PFSK-1 (cell line): ENCODE measurements at regions not wholly inside any gene's neighbourhood (a gene's known extent, or its start where the extent isn't known, plus 50 kb on each side); places are given as distances from the start of the nearest gene placed in this dataset.

ENCODE experiments used
- FOXP2 ChIP-seq: optimal IDR thresholded peaks from 2 replicates; pipeline ENCODE3; 2011; ENCODE audit warnings: borderline replicate concordance, control low read depth, inconsistent platforms; ENCODE audit not compliant: insufficient read depth; ENCODE audit errors: extremely low read length, extremely low read depth
- POLR2AphosphoS5 ChIP-seq: IDR thresholded peaks from 2 replicates; pipeline ENCODE4 v1.6.1; 2012; ENCODE audit warnings: low read depth, mild to moderate bottlenecking, control low read depth, low read length, moderate library complexity
- SIN3A ChIP-seq: IDR thresholded peaks from 2 replicates; pipeline ENCODE4 v1.6.1; 2012; ENCODE audit warnings: mild to moderate bottlenecking, low read length, moderate library complexity, borderline replicate concordance; ENCODE audit not compliant: insufficient read depth
- TAF1 ChIP-seq: IDR thresholded peaks from 2 replicates; pipeline ENCODE4 v1.6.1; 2012; ENCODE audit warnings: low read length, control low read depth, borderline replicate concordance; ENCODE audit not compliant: insufficient read depth
- TF ChIP-seq, protein P1 (sequence below), 2 experiments: IDR thresholded peaks; 2 replicates each; pipeline versions ENCODE4 v1.6.1 to v1.8.0; 2011 to 2012; ENCODE audit warnings: low read depth in 2 of 2, low read length in 2 of 2, control low read depth in 1 of 2, inconsistent platforms in 1 of 2, mild to moderate bottlenecking in 1 of 2, moderate library complexity in 1 of 2; ENCODE audit not compliant: insufficient read depth in 1 of 2

DNA sequence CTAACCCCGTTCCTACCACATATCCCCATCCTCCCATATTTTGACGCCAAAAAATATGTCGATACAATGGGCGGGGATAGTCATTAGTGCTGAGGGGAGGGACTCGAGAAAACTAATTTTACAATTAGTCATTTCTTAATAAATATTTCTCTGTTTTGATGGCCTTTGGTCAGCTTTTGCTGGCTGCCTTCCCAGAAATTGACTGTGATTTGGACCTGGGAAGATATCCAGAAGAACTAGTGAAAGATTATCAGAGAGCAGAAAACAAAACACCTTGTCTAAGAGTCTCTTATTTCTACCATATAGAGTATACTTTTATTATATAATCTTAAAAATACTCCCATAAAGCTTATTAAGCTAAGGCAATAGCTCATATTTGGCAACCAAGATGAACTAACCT is 247.6 kb downstream of the MRPL39 start:
- TF ChIP-seq TAF1 (no peak), FOXP2 (no peak), POLR2AphosphoS5 (no peak), SIN3A (no peak)
- TF ChIP-seq, protein P1, sequence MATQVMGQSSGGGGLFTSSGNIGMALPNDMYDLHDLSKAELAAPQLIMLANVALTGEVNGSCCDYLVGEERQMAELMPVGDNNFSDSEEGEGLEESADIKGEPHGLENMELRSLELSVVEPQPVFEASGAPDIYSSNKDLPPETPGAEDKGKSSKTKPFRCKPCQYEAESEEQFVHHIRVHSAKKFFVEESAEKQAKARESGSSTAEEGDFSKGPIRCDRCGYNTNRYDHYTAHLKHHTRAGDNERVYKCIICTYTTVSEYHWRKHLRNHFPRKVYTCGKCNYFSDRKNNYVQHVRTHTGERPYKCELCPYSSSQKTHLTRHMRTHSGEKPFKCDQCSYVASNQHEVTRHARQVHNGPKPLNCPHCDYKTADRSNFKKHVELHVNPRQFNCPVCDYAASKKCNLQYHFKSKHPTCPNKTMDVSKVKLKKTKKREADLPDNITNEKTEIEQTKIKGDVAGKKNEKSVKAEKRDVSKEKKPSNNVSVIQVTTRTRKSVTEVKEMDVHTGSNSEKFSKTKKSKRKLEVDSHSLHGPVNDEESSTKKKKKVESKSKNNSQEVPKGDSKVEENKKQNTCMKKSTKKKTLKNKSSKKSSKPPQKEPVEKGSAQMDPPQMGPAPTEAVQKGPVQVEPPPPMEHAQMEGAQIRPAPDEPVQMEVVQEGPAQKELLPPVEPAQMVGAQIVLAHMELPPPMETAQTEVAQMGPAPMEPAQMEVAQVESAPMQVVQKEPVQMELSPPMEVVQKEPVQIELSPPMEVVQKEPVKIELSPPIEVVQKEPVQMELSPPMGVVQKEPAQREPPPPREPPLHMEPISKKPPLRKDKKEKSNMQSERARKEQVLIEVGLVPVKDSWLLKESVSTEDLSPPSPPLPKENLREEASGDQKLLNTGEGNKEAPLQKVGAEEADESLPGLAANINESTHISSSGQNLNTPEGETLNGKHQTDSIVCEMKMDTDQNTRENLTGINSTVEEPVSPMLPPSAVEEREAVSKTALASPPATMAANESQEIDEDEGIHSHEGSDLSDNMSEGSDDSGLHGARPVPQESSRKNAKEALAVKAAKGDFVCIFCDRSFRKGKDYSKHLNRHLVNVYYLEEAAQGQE (IDR thresholded peaks at IDR 0.05; ENCODE audit: insufficient read depth in 1 of 2, low read depth in 2 of 2, low read length in 2 of 2), result no peak

DNA sequence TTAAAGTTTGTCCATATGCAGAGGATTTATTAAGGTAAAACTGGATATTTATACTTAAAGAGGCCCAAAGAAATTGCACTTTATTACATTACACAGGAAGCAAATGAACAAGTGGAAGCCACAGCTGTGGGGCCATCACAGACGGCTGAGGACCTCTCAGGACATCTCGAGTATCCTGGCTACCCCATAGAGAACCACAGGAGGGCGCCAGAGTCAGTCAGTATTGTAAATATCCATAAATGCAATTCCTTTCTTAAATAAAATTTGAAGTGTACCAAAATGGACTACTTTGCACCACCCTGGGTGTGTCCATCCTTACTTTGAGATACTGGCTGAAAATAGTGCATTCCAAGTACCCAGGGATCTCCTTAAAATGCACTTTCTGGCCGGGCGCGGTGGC is 257.2 kb downstream of the MRPL39 start:
- TF ChIP-seq POLR2AphosphoS5 (no peak), SIN3A (no peak), TAF1 (no peak), FOXP2 (no peak)
- TF ChIP-seq, protein P1 (IDR thresholded peaks at IDR 0.05; ENCODE audit: insufficient read depth in 1 of 2, low read depth in 2 of 2, low read length in 2 of 2), result no peak

DNA sequence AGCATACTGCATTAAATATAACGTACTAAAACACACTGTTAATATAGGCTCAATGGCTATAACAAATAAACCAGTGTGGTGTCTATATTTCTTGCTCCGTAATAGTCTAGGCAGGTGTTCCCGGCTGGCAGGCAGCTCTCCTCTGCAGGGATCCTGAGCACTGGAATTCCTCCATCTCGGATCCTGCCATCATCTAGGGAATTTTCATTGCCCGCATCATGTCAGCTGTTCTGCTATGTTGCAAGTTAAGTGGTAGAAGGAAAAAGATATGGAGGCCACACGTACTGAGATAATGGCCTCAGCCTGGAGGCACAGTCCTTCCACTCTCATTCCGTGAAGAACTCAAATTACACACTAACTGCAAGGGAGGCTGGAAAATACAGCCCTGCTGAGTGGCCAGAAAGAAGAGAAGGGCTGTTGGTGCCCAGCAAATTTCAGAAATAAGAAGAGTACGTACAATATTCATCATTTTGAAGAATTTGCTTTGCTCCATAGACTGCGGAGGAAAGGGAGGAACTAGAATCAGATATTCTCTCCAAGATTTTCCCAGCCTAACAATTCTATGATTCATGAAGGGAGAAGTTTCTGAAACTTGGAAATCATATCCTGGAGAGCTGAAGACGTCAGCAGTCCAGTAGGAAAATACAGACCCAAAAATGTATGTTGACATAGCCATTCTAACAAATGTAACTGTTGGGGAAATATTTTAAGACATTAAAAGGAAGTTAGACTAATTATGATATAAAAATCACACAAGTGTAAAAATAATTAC is 263.3 kb downstream of the MRPL39 start:
- TF ChIP-seq POLR2AphosphoS5 (no peak), SIN3A (no peak), FOXP2 (no peak), TAF1 (no peak)
- TF ChIP-seq, protein P1 (IDR thresholded peaks at IDR 0.05; ENCODE audit: insufficient read depth in 1 of 2, low read depth in 2 of 2, low read length in 2 of 2), result no peak

DNA sequence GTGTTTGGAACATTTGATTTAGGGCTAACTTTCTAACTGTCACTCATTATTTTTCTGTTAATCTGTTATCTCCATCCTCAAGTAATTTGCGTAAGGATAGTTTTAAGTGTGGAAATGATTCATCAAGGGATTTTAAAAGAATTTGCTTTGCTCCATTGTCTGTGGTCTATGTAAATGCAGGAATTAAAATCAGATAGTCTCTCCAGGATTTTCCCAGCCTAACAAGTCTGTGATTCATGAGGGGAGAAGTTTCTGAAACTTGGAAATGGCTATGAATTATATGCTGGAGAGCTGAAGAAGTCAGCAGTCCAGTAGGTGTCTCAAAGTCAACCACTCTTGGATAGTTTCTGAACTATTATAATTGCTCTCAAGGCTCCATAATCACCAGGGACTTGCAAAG is 264.5 kb downstream of the MRPL39 start:
- no peak for TF ChIP-seq POLR2AphosphoS5
- no peak for TF ChIP-seq SIN3A
- TF ChIP-seq FOXP2, result no peak
- TF ChIP-seq, protein P1 (IDR thresholded peaks at IDR 0.05; ENCODE audit: insufficient read depth in 1 of 2, low read depth in 2 of 2, low read length in 2 of 2), result no peak
- TF ChIP-seq TAF1, result no peak

DNA sequence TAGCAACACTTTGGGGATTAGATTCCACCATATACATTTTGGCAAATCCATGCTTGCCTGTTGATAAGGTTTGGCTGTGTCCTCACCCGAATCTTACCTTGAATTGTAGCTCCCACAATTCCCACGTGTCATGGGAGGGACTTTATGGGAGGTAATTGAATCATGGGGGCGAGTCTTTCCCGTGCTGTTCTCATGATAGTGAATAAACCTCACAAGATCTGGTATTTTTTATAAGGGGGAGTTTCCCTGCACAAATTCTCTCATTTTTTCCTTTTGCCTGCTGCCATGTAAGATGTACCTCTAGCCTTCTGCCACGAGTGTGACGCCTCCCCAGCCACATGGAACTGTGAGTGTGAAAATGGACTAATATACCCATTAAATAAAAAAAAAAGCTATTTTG is 265.3 kb downstream of the MRPL39 start:
- TF ChIP-seq FOXP2 (no peak), TAF1 (no peak)
- TF ChIP-seq, protein P1 (IDR thresholded peaks at IDR 0.05; ENCODE audit: insufficient read depth in 1 of 2, low read depth in 2 of 2, low read length in 2 of 2), result no peak
